WTC11 (cell line): ENCODE measurements at regions not wholly inside any gene's neighbourhood (a gene's known extent, or its start where the extent isn't known, plus 50 kb on each side); places are given as distances from the start of the nearest gene placed in this dataset.

ENCODE experiments used
- ATAC-seq: fragments of 200-7000 bp; cut with Tn5 transposase; 2 replicates; pipeline ENCODE4 v1.10.0; 2021; ENCODE audit warnings: mild to moderate bottlenecking, moderate library complexity
- CTCF ChIA-PET: fragments of 300-600 bp; sonication (Branson Sonifier 250); formaldehyde crosslinking; loops from one replicate; lab custom pipeline; 2021; ENCODE audit warnings: antibody characterized with exemption; lab: Charles Lee
- POLR2A ChIA-PET: fragments of 350-600 bp; sonication (Branson Sonifier 250); formaldehyde crosslinking; loops from one replicate; lab custom pipeline; 2021; ENCODE audit warnings: antibody characterized with exemption; lab: Charles Lee
- DNase-seq: peaks from one replicate; pipeline ENCODE4 v3.0.0; 2021; ENCODE audit warnings: low spot score
- H3K27ac Mint-ChIP-seq: 2 replicates; pipeline ENCODE4 v1.8.0; 2021; ENCODE audit warnings: mixed read lengths
- H3K27me3 Mint-ChIP-seq: 2 replicates; pipeline ENCODE4 v1.8.0; 2021; ENCODE audit warnings: low read depth, mild to moderate bottlenecking, moderate library complexity, mixed read lengths
- H3K36me3 Mint-ChIP-seq: 2 replicates; pipeline ENCODE4 v1.8.0; 2021; ENCODE audit warnings: mixed read lengths
- H3K4me1 Mint-ChIP-seq: 2 replicates; pipeline ENCODE4 v1.8.0; 2022; ENCODE audit warnings: mixed read lengths
- H3K4me3 Mint-ChIP-seq: 2 replicates; pipeline ENCODE4 v1.8.0; 2021; ENCODE audit warnings: mild to moderate bottlenecking, moderate library complexity, mixed read lengths
- H3K9me3 Mint-ChIP-seq: 2 replicates; pipeline ENCODE4 v1.8.0; 2021; ENCODE audit warnings: mixed read lengths
- ELF4 ChIP-seq: sonication (generic); formaldehyde crosslinking; IDR thresholded peaks from 2 replicates; pipeline ENCODE4 v1.8.1; 2022; ENCODE audit warnings: low read depth, mild to moderate bottlenecking, moderate library complexity, missing genetic modification reagents
- EMX1 ChIP-seq: fragments of 250-450 bp; sonication (Bioruptor Pico); IDR thresholded peaks from 2 replicates; pipeline ENCODE4 v1.8.0; 2021; ENCODE audit warnings: mild to moderate bottlenecking
- ETV6 ChIP-seq: sonication (generic); formaldehyde crosslinking; IDR thresholded peaks from 2 replicates; pipeline ENCODE4 v1.8.1; 2022; ENCODE audit warnings: mild to moderate bottlenecking, missing genetic modification reagents
- GTF2I ChIP-seq: fragments of 250-450 bp; sonication (Bioruptor Pico); conservative IDR thresholded peaks from 2 replicates; pipeline ENCODE4 v1.4.0; 2021; ENCODE audit warnings: mild to moderate bottlenecking
- IRF2 ChIP-seq: sonication (generic); formaldehyde crosslinking; IDR thresholded peaks from 2 replicates; pipeline ENCODE4 v1.8.0; 2022; ENCODE audit warnings: low read depth, missing genetic modification reagents, borderline replicate concordance
- JUN ChIP-seq: sonication (generic); formaldehyde crosslinking; IDR thresholded peaks from 2 replicates; pipeline ENCODE4 v1.8.0; 2023; ENCODE audit warnings: mild to moderate bottlenecking, missing genetic modification reagents
- MLX ChIP-seq: sonication (generic); formaldehyde crosslinking; IDR thresholded peaks from 2 replicates; pipeline ENCODE4 v1.8.1; 2023; ENCODE audit warnings: mild to moderate bottlenecking, missing genetic modification reagents, moderate library complexity
- PREB ChIP-seq: sonication (generic); formaldehyde crosslinking; IDR thresholded peaks from 2 replicates; pipeline ENCODE4 v1.8.1; 2022; ENCODE audit warnings: mild to moderate bottlenecking, missing genetic modification reagents, moderate library complexity, borderline replicate concordance
- PRRX2 ChIP-seq: fragments of 250-450 bp; sonication (Bioruptor Pico); IDR thresholded peaks from 2 replicates; pipeline ENCODE4 v1.8.0; 2021; ENCODE audit warnings: mild to moderate bottlenecking
- SMAD3 ChIP-seq: sonication (generic); formaldehyde crosslinking; IDR thresholded peaks from 2 replicates; pipeline ENCODE4 v1.8.0; 2022; ENCODE audit warnings: missing genetic modification reagents, mild to moderate bottlenecking, borderline replicate concordance
- SMAD4 ChIP-seq: sonication (generic); formaldehyde crosslinking; IDR thresholded peaks from 2 replicates; pipeline ENCODE4 v1.8.0; 2022; ENCODE audit warnings: mild to moderate bottlenecking, missing genetic modification reagents
- SOX15 ChIP-seq: fragments of 250-450 bp; sonication (Bioruptor Pico); IDR thresholded peaks from 2 replicates; pipeline ENCODE4 v1.9.0; 2021; ENCODE audit warnings: mild to moderate bottlenecking
- TEAD1 ChIP-seq: sonication (generic); formaldehyde crosslinking; IDR thresholded peaks from 2 replicates; pipeline ENCODE4 v1.8.0; 2022; ENCODE audit warnings: mild to moderate bottlenecking, missing genetic modification reagents
- TP53 ChIP-seq: sonication (generic); formaldehyde crosslinking; IDR thresholded peaks from 2 replicates; pipeline ENCODE4 v1.8.1; 2023; ENCODE audit warnings: mild to moderate bottlenecking, missing genetic modification reagents
- USF2 ChIP-seq: sonication (generic); formaldehyde crosslinking; IDR thresholded peaks from 2 replicates; pipeline ENCODE4 v1.8.1; 2023; ENCODE audit warnings: mild to moderate bottlenecking, missing genetic modification reagents, moderate library complexity
- ZNF121 ChIP-seq: sonication (generic); formaldehyde crosslinking; IDR thresholded peaks from 2 replicates; pipeline ENCODE4 v1.8.0; 2023; ENCODE audit warnings: missing genetic modification reagents
- ZNF219 ChIP-seq: sonication (generic); formaldehyde crosslinking; IDR thresholded peaks from 2 replicates; pipeline ENCODE4 v1.8.0; 2023; ENCODE audit warnings: missing genetic modification reagents, mild to moderate bottlenecking, borderline replicate concordance
- ZNF232 ChIP-seq: sonication (generic); formaldehyde crosslinking; IDR thresholded peaks from 2 replicates; pipeline ENCODE4 v1.8.0; 2022; ENCODE audit warnings: mild to moderate bottlenecking, missing genetic modification reagents
- ZNF423 ChIP-seq: fragments of 250-450 bp; sonication (Bioruptor Pico); IDR thresholded peaks from 2 replicates; pipeline ENCODE4 v2.1.2; 2022; ENCODE audit warnings: mild to moderate bottlenecking, moderate library complexity
- ZNF512 ChIP-seq: sonication (generic); formaldehyde crosslinking; IDR thresholded peaks from 2 replicates; pipeline ENCODE4 v1.8.1; 2022; ENCODE audit warnings: missing genetic modification reagents, borderline replicate concordance
- ZNF671 ChIP-seq: fragments of 250-450 bp; sonication (Bioruptor Pico); IDR thresholded peaks from 2 replicates; pipeline ENCODE4 v1.8.0; 2021; ENCODE audit warnings: mild to moderate bottlenecking
- TF ChIP-seq, protein P1 (sequence below): fragments of 200-600 bp; IDR thresholded peaks from 2 replicates; pipeline ENCODE4 v1.8.0; 2022; ENCODE audit warnings: antibody characterized with exemption
- TF ChIP-seq, protein P2 (sequence below): sonication (generic); formaldehyde crosslinking; IDR thresholded peaks from 2 replicates; pipeline ENCODE4 v1.8.1; 2023; ENCODE audit warnings: mild to moderate bottlenecking, missing genetic modification reagents
- TF ChIP-seq, protein P3 (sequence below): sonication (generic); formaldehyde crosslinking; IDR thresholded peaks from 2 replicates; pipeline ENCODE4 v1.8.1; 2022; ENCODE audit warnings: mild to moderate bottlenecking, moderate library complexity, missing genetic modification reagents

DNA sequence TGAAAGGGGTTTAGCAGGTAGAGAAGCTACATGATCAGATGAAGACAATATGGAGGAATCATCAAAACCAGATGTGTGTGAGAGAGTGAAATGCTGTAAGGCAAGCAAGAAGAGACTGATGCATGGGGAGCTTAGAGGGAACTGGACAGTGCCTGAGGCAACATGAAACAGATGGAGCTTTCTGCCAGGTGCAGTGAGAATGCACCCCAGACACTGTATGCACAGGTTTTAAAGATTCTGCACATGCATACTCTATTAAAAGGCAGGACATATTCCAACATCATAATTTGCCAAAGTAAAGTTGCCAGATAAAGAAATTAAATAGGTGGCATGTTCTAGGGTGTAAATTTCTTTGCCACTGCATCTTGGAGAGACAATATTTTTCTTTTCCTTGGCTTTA is 200.1 kb downstream of the AMY1C start:
- CTCF ChIA-PET, result no interaction called here
- peaks cover 5% of the 10 kb centered on the region for H3K27me3 Mint-ChIP-seq
- H3K4me3 Mint-ChIP-seq, result no peak overlapping the region

DNA sequence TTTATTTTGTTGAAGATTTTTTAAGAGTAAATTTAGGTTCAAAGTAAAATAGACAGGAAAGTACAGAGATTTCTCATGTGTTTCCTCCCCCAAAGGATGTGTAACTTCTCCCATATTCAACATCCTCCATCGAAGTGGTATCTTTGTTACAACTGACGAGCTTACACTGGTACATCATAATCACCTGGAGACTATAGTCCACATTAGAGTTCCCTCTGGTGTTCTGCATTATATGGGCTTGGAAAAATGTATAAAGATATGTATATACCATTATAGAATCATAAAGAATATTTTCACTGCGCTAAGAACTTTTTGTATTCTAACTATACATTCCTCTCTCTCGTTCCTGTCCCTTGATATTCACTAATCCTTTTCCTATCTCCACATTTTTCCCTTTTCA is 203.7 kb downstream of the AMY1C start:
- Mint-ChIP-seq H3K27me3 (no peaks in the 10 kb centered on the region), H3K9me3 (no peaks in the 10 kb centered on the region), H3K4me3 (no peak overlapping the region), H3K27ac (no peak overlapping the region), H3K4me1 (peaks cover 1% of the 10 kb centered on the region), H3K36me3 (no peaks in the 10 kb centered on the region)
- ChIA-PET POLR2A (no interaction called here), CTCF (no interaction called here)
- ATAC-seq, result no peak
- DNase-seq, result no peak
- TF ChIP-seq, protein P1, sequence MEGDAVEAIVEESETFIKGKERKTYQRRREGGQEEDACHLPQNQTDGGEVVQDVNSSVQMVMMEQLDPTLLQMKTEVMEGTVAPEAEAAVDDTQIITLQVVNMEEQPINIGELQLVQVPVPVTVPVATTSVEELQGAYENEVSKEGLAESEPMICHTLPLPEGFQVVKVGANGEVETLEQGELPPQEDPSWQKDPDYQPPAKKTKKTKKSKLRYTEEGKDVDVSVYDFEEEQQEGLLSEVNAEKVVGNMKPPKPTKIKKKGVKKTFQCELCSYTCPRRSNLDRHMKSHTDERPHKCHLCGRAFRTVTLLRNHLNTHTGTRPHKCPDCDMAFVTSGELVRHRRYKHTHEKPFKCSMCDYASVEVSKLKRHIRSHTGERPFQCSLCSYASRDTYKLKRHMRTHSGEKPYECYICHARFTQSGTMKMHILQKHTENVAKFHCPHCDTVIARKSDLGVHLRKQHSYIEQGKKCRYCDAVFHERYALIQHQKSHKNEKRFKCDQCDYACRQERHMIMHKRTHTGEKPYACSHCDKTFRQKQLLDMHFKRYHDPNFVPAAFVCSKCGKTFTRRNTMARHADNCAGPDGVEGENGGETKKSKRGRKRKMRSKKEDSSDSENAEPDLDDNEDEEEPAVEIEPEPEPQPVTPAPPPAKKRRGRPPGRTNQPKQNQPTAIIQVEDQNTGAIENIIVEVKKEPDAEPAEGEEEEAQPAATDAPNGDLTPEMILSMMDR, result no peak
- no peak for TF ChIP-seq PRRX2 (CRISPR knock-in tag)
- TF ChIP-seq SMAD4, result no peak
- no peak for TF ChIP-seq ETV6 (CRISPR knock-in tag)
- TF ChIP-seq MLX (CRISPR knock-in tag), result no peak
- no peak for TF ChIP-seq TEAD1 (CRISPR knock-in tag)
- no peak for TF ChIP-seq ZNF423 (CRISPR knock-in tag)
- TF ChIP-seq ZNF121 (CRISPR knock-in tag), result no peak
- TF ChIP-seq PREB (CRISPR knock-in tag), result no peak
- TF ChIP-seq ZNF671 (CRISPR knock-in tag), result no peak
- no peak for TF ChIP-seq ZNF232 (CRISPR knock-in tag)
- no peak for TF ChIP-seq USF2
- no peak for TF ChIP-seq ZNF512 (CRISPR knock-in tag)

More for the DNA sequence above, 200.1 kb downstream of the AMY1C start:
- H3K36me3 Mint-ChIP-seq, result no peaks in the 10 kb centered on the region
- H3K9me3 Mint-ChIP-seq, result no peaks in the 10 kb centered on the region
- ATAC-seq, result no peak
- peaks cover 4% of the 10 kb centered on the region for H3K4me1 Mint-ChIP-seq
- no peak for DNase-seq
- TF ChIP-seq SMAD3 (CRISPR knock-in tag), result no peak
- TF ChIP-seq TP53, result no peak
- TF ChIP-seq ETV6 (CRISPR knock-in tag), result no peak
- TF ChIP-seq EMX1, result no peak
- no peak for TF ChIP-seq GTF2I (CRISPR knock-in tag)
- TF ChIP-seq ELF4 (CRISPR knock-in tag), result no peak
- no peak overlapping the region for H3K27ac Mint-ChIP-seq
- POLR2A ChIA-PET, result no interaction called here

GRCh38 chr1:103958699-103959098 is 209.0 kb downstream of the AMY1C start:
- peaks cover 6% of the 10 kb centered on the region for H3K4me1 Mint-ChIP-seq
- H3K4me3 Mint-ChIP-seq, result no peak overlapping the region
- ATAC-seq (no peak), DNase-seq (no peak)
- peaks cover 13% of the 10 kb centered on the region for H3K9me3 Mint-ChIP-seq
- peaks cover 4% of the 10 kb centered on the region; the same call in 1 of the 2 replicates for H3K36me3 Mint-ChIP-seq
- H3K27me3 Mint-ChIP-seq, result no peaks in the 10 kb centered on the region
- TF ChIP-seq, protein P2, sequence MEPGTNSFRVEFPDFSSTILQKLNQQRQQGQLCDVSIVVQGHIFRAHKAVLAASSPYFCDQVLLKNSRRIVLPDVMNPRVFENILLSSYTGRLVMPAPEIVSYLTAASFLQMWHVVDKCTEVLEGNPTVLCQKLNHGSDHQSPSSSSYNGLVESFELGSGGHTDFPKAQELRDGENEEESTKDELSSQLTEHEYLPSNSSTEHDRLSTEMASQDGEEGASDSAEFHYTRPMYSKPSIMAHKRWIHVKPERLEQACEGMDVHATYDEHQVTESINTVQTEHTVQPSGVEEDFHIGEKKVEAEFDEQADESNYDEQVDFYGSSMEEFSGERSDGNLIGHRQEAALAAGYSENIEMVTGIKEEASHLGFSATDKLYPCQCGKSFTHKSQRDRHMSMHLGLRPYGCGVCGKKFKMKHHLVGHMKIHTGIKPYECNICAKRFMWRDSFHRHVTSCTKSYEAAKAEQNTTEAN (CRISPR knock-in tag), result no peak
- TF ChIP-seq, protein P3, sequence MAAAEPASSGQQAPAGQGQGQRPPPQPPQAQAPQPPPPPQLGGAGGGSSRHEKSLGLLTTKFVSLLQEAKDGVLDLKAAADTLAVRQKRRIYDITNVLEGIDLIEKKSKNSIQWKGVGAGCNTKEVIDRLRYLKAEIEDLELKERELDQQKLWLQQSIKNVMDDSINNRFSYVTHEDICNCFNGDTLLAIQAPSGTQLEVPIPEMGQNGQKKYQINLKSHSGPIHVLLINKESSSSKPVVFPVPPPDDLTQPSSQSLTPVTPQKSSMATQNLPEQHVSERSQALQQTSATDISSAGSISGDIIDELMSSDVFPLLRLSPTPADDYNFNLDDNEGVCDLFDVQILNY, result no peak
- TF ChIP-seq SOX15 (no peak), IRF2 (no peak), JUN (no peak), GTF2I (CRISPR knock-in tag) (no peak), ZNF121 (CRISPR knock-in tag) (no peak), ZNF219 (CRISPR knock-in tag) (no peak), ZNF512 (CRISPR knock-in tag) (no peak)
- ChIA-PET CTCF (no interaction called here), POLR2A (no interaction called here)
- no peak overlapping the region for H3K27ac Mint-ChIP-seq
